OCI-LY3 (cell line): ENCODE measurements at regions not wholly inside any gene's neighbourhood (a gene's known extent, or its start where the extent isn't known, plus 50 kb on each side); places are given as distances from the start of the nearest gene placed in this dataset.

Experiments
- CTCF ChIP-seq: fragments of 200-600, 300-600 bp; sonication (generic); IDR thresholded peaks from 2 replicates; pipeline ENCODE4 v1.5.1; 2014; ENCODE audit warnings: antibody characterized with exemption, low read length, low read depth
- EZH2phosphoT487 ChIP-seq: fragments of 200-600 bp; shearing (Covaris generic); IDR thresholded peaks from 2 replicates; pipeline ENCODE4 v1.6.1; 2018; ENCODE audit warnings: antibody characterized with exemption, mixed run types, low read depth

- TF ChIP-seq CTCF (no peak), EZH2phosphoT487 (no peak)
Observed at GRCh38 chr4:23942471-23942870, 52.6 kb upstream of the PPARGC1A start.
